ENCODE measurements at regions not wholly inside any gene's neighbourhood (a gene's known extent, or its start where the extent isn't known, plus 50 kb on each side); places are given as distances from the start of the nearest gene placed in this dataset.

GRCh38 chr4:38189445-38189844 lies 229.2 kb downstream of the PTTG2 start:
- Histone ChIP-seq H3K27ac (ENCODE audit: low read depth, low read length) (no peak overlapping the region), H3K27me3 (ENCODE audit: control insufficient read depth, insufficient read depth, low read length) (no peaks in the 10 kb centered on the region), H3K36me3 (ENCODE audit: control insufficient read depth, insufficient read depth, low read length) (no peaks in the 10 kb centered on the region), H3K4me3 (ENCODE audit: low read length) (no peak overlapping the region), H3K4me1 (ENCODE audit: control insufficient read depth, insufficient read depth, low read length) (peaks cover 3% of the 10 kb centered on the region), H3K9ac (ENCODE audit: low read length) (no peak overlapping the region)

GRCh38 chr4:38190717-38191178 lies 230.6 kb downstream of the PTTG2 start:
- H3K4me3 ChIP-seq (ENCODE audit: low read length) = no peak overlapping the region
- no peak overlapping the region for H3K9ac ChIP-seq (ENCODE audit: low read length)

DNA sequence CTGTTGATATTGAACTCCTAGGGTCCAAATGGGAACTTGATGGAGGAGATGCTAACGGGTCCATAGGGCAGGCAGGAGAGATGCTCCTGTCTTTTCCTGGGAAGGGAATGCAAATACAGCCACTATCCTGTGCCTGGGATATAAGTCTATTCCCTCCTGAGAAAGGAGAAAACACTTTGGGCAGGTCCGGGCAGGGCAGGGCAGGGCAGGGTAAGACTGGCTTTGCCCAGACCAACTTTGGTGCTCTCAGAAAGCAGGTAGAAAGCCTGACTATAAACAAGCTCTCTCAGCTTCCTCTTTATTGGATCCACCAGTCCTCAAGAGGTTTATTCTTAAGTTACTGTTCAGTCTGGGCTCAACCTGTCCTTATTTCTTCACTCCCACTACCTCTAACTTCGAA lies 232.3 kb downstream of the PTTG2 start:
- no peak overlapping the region for H3K9ac ChIP-seq (ENCODE audit: low read length)
- no peak overlapping the region for H3K27ac ChIP-seq (ENCODE audit: low read depth, low read length)
- H3K36me3 ChIP-seq (ENCODE audit: control insufficient read depth, insufficient read depth, low read length) = no peaks in the 10 kb centered on the region

More at GRCh38 chr4:38190717-38191178, 230.6 kb downstream of the PTTG2 start:
- Histone ChIP-seq H3K27ac (ENCODE audit: low read depth, low read length) (peak overlapping the region; percentile 6), H3K36me3 (ENCODE audit: control insufficient read depth, insufficient read depth, low read length) (no peaks in the 10 kb centered on the region), H3K27me3 (ENCODE audit: control insufficient read depth, insufficient read depth, low read length) (no peaks in the 10 kb centered on the region), H3K4me1 (ENCODE audit: control insufficient read depth, insufficient read depth, low read length) (peaks cover 3% of the 10 kb centered on the region)

DNA sequence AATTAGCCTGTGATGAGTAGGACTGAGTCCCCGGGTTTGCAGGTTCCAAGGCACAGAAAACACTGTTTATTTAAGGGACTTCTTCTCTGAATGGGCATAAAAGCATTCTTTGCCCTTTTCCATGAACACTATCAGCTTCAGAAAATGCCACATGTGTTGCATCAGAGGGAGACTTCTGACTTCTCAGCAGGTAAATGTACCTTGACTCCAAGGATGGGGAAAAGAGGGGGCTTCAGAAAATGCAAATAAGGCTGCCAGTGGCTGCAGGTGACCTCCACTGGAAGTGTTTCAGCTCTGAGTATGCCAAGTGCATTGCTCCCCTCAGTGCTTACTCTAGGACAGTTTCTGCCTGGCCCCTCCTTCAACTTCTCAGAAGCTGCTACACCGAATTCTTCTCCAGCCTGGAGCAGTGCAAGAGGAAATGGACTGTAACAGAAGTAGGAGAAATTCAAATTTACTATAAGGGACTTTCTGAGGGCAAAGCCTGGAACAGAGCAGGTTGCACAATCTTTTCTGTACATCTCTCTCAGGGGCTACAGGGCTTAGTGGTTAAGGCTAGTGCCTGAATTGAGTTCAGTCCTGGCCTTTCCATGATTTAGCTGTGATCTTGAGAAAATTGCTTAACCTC lies 233.2 kb downstream of the PTTG2 start:
- no peak overlapping the region for H3K27ac ChIP-seq (ENCODE audit: low read depth, low read length)
- no peaks in the 10 kb centered on the region for H3K27me3 ChIP-seq (ENCODE audit: control insufficient read depth, insufficient read depth, low read length)
- H3K4me3 ChIP-seq (ENCODE audit: low read length) = no peak overlapping the region
- H3K9ac ChIP-seq (ENCODE audit: low read length) = no peak overlapping the region
- no peaks in the 10 kb centered on the region for H3K36me3 ChIP-seq (ENCODE audit: control insufficient read depth, insufficient read depth, low read length)
- H3K4me1 ChIP-seq (ENCODE audit: control insufficient read depth, insufficient read depth, low read length) = peaks cover 3% of the 10 kb centered on the region

More for the DNA sequence above, 232.3 kb downstream of the PTTG2 start:
- Histone ChIP-seq H3K27me3 (ENCODE audit: control insufficient read depth, insufficient read depth, low read length) (no peaks in the 10 kb centered on the region), H3K4me1 (ENCODE audit: control insufficient read depth, insufficient read depth, low read length) (peaks cover 3% of the 10 kb centered on the region), H3K4me3 (ENCODE audit: low read length) (no peak overlapping the region)

DNA sequence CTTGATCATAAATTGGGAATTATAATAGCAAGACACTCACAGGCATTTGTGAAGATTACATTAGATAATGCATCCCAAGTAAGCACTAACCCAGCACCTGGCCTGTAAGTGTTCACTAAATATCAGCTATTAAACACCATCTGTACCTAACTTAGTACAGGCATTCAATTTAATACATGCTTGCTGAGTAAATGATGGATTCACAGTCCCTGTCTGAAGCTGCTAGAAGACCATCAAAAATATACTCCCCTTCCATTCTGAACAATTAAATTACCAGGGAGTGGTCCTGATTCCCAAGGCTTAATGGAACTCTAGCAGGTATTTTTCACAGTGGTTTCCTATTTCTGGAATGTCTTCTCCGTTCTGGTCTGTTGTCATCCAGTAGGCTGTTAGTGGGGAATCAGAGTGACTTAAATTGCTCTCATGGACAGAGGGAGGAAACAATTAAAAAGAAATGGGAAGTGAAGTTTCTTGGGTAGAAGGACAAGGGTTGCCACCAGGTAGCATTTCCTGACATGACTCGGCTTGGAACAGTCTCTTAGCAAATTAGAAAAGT lies 233.9 kb downstream of the PTTG2 start:
- no peaks in the 10 kb centered on the region for H3K36me3 ChIP-seq (ENCODE audit: control insufficient read depth, insufficient read depth, low read length)
- H3K4me3 ChIP-seq (ENCODE audit: low read length) = no peak overlapping the region
- peaks cover 3% of the 10 kb centered on the region for H3K4me1 ChIP-seq (ENCODE audit: control insufficient read depth, insufficient read depth, low read length)
- H3K9ac ChIP-seq (ENCODE audit: low read length) = no peak overlapping the region
- no peak overlapping the region for H3K27ac ChIP-seq (ENCODE audit: low read depth, low read length)
- H3K27me3 ChIP-seq (ENCODE audit: control insufficient read depth, insufficient read depth, low read length) = no peaks in the 10 kb centered on the region

- Histone ChIP-seq H3K4me1 (ENCODE audit: control insufficient read depth, insufficient read depth, low read length) (peaks cover 3% of the 10 kb centered on the region), H3K27me3 (ENCODE audit: control insufficient read depth, insufficient read depth, low read length) (no peaks in the 10 kb centered on the region), H3K9ac (ENCODE audit: low read length) (no peak overlapping the region), H3K36me3 (ENCODE audit: control insufficient read depth, insufficient read depth, low read length) (no peaks in the 10 kb centered on the region), H3K27ac (ENCODE audit: low read depth, low read length) (no peak overlapping the region), H3K4me3 (ENCODE audit: low read length) (no peak overlapping the region)
Measured at GRCh38 chr4:38195486-38195885, 235.3 kb downstream of the PTTG2 start.

DNA sequence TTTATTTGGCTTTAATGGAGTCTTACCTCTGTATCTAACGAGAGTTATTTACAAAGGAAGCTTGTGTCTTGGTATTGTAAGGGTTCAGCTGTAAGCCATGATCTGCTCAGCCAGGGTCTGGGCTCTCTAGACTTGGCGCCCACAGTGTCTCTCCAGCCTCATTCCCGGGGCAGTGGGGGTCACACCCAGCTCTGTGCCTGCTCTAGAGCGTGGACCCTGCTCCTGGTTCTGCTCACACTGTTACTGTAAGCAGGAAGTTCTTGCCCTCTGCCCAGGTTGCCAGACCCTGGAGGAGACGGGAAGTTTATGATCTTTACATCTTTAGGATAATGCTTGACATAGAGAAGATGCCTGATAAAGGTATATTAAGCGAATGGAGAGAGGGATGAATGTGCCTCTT lies 235.7 kb downstream of the PTTG2 start:
- no peaks in the 10 kb centered on the region for H3K27me3 ChIP-seq (ENCODE audit: control insufficient read depth, insufficient read depth, low read length)
- H3K4me1 ChIP-seq (ENCODE audit: control insufficient read depth, insufficient read depth, low read length) = peaks cover 2% of the 10 kb centered on the region
- no peak overlapping the region for H3K4me3 ChIP-seq (ENCODE audit: low read length)

GRCh38 chr4:38202242-38202641 lies 242.0 kb downstream of the PTTG2 start:
- Histone ChIP-seq H3K27me3 (ENCODE audit: control insufficient read depth, insufficient read depth, low read length) (no peaks in the 10 kb centered on the region), H3K9ac (ENCODE audit: low read length) (no peak overlapping the region), H3K4me1 (ENCODE audit: control insufficient read depth, insufficient read depth, low read length) (no peaks in the 10 kb centered on the region), H3K4me3 (ENCODE audit: low read length) (no peak overlapping the region), H3K36me3 (ENCODE audit: control insufficient read depth, insufficient read depth, low read length) (no peaks in the 10 kb centered on the region), H3K27ac (ENCODE audit: low read depth, low read length) (no peak overlapping the region)

More for the DNA sequence above, 235.7 kb downstream of the PTTG2 start:
- no peak overlapping the region for H3K27ac ChIP-seq (ENCODE audit: low read depth, low read length)
- H3K9ac ChIP-seq (ENCODE audit: low read length) = no peak overlapping the region
- no peaks in the 10 kb centered on the region for H3K36me3 ChIP-seq (ENCODE audit: control insufficient read depth, insufficient read depth, low read length)

GRCh38 chr4:38203609-38204008 lies 243.4 kb downstream of the PTTG2 start:
- Histone ChIP-seq H3K27me3 (ENCODE audit: control insufficient read depth, insufficient read depth, low read length) (no peaks in the 10 kb centered on the region), H3K4me1 (ENCODE audit: control insufficient read depth, insufficient read depth, low read length) (no peaks in the 10 kb centered on the region), H3K4me3 (ENCODE audit: low read length) (no peak overlapping the region), H3K36me3 (ENCODE audit: control insufficient read depth, insufficient read depth, low read length) (no peaks in the 10 kb centered on the region), H3K9ac (ENCODE audit: low read length) (no peak overlapping the region), H3K27ac (ENCODE audit: low read depth, low read length) (no peak overlapping the region)

DNA sequence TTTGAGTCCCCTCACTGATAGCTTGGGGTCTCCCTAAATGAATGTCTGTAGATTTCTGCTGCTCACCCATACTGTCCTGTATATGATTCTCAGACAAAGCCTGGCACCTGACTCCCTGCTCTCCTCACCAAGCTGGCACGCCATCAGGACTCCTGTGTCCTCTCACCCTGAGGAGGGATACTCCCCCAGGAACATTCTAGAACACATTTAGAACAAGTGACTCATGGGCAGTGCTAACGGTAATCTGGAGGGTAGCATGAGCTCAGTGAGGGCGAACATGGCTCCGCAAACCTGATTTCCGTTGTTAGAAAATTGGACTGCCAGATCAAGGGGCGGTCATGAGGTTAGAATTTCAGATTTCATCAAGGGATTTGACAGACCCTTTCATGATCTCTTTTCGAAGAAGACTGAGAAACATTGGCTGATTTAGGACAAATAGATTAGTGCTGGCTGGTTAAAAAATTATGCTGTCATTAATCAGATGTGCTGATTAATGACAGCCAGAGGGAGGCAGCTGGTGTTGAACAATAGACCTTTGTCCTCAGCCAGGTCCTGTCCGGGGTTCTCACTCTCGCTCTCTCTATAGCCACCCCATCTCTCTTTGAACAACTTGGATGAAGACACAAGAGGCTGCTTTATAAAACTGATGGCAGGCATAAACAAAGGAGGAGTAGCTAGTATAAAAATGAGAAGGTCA lies 244.3 kb downstream of the PTTG2 start:
- Histone ChIP-seq H3K4me3 (ENCODE audit: low read length) (no peak overlapping the region), H3K27ac (ENCODE audit: low read depth, low read length) (no peak overlapping the region), H3K4me1 (ENCODE audit: control insufficient read depth, insufficient read depth, low read length) (no peaks in the 10 kb centered on the region), H3K9ac (ENCODE audit: low read length) (no peak overlapping the region), H3K27me3 (ENCODE audit: control insufficient read depth, insufficient read depth, low read length) (no peaks in the 10 kb centered on the region), H3K36me3 (ENCODE audit: control insufficient read depth, insufficient read depth, low read length) (no peaks in the 10 kb centered on the region)

DNA sequence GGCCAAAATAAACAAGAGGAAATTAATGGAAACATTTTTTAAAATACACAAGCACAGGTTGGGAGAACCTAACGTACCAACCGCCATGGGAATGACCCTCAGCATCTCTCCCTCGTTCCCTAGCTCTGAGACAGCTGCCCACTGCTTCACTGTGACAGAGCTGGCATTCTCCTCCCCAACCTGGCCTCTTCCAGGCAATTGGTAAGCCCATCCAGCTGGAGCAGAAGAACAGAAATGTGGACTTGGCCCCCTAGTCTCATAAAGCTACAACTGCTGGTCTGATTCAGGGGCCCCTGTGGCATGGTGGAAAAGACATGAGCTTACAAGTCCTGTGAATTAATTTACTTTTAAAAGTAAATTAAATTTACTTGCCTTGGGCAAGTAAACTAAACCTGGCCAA lies 245.1 kb downstream of the PTTG2 start:
- Histone ChIP-seq H3K9ac (ENCODE audit: low read length) (no peak overlapping the region), H3K4me3 (ENCODE audit: low read length) (no peak overlapping the region), H3K27me3 (ENCODE audit: control insufficient read depth, insufficient read depth, low read length) (no peaks in the 10 kb centered on the region), H3K4me1 (ENCODE audit: control insufficient read depth, insufficient read depth, low read length) (no peaks in the 10 kb centered on the region), H3K36me3 (ENCODE audit: control insufficient read depth, insufficient read depth, low read length) (no peaks in the 10 kb centered on the region), H3K27ac (ENCODE audit: low read depth, low read length) (no peak overlapping the region)

- Histone ChIP-seq H3K4me1 (ENCODE audit: control insufficient read depth, insufficient read depth, low read length) (peaks cover 3% of the 10 kb centered on the region), H3K9ac (ENCODE audit: low read length) (no peak overlapping the region), H3K36me3 (ENCODE audit: control insufficient read depth, insufficient read depth, low read length) (no peaks in the 10 kb centered on the region), H3K27ac (ENCODE audit: low read depth, low read length) (no peak overlapping the region), H3K27me3 (ENCODE audit: control insufficient read depth, insufficient read depth, low read length) (no peaks in the 10 kb centered on the region), H3K4me3 (ENCODE audit: low read length) (no peak overlapping the region)
Measured at GRCh38 chr4:38207110-38207457, 246.9 kb downstream of the PTTG2 start.

DNA sequence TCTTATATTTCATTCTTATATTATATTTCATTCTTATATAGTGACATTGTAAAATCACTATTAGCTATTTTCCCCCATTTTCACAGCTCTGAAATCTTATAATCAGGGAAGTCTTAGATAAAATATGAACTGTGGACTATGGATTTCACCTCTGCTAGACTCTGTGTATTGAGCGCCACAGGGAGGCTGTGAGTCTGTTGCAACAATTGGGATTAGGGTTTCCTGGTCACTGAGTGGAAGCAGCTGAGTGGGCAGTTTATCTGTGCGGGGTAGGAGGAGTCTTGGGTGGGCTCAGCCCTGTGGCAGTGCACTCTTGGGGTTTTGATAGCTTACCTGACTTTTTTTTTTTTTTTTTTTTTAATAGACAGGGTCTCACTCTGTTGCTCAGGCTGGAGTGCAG lies 249.5 kb downstream of the PTTG2 start:
- no peaks in the 10 kb centered on the region for H3K36me3 ChIP-seq (ENCODE audit: control insufficient read depth, insufficient read depth, low read length)
- no peak overlapping the region for H3K9ac ChIP-seq (ENCODE audit: low read length)
- H3K27me3 ChIP-seq (ENCODE audit: control insufficient read depth, insufficient read depth, low read length) = no peaks in the 10 kb centered on the region
- no peak overlapping the region for H3K4me3 ChIP-seq (ENCODE audit: low read length)
- H3K4me1 ChIP-seq (ENCODE audit: control insufficient read depth, insufficient read depth, low read length) = peaks cover 3% of the 10 kb centered on the region
- no peak overlapping the region for H3K27ac ChIP-seq (ENCODE audit: low read depth, low read length)
